ENCODE measurements at regions not wholly inside any gene's neighbourhood (a gene's known extent, or its start where the extent isn't known, plus 50 kb on each side); places are given as distances from the start of the nearest gene placed in this dataset.

DNA sequence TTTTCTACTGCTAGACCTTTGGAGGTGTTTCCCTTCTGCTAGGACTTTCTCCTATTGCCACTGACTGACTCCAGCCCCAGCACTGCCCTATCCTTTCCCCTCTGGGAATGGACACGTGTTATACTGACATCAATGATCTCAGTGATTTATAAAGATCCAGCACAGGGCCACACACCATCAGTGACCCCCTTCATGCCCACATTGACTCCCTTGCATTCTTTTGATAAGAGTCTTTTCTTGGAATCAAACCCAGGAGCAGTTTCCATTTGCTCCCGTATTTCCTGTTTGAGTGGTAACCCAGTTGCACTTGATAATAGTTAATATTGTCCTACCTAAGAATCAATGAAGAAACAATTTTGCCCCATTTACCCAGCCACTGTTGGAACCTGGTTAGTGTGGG, 501.0 kb upstream of the USP24 start:
- DNase-seq (ENCODE audit: low spot score) = no peak
- in situ Hi-C loops (cut with HindIII; ENCODE audit: low sequenced_read_pairs) = no loop called here

DNA sequence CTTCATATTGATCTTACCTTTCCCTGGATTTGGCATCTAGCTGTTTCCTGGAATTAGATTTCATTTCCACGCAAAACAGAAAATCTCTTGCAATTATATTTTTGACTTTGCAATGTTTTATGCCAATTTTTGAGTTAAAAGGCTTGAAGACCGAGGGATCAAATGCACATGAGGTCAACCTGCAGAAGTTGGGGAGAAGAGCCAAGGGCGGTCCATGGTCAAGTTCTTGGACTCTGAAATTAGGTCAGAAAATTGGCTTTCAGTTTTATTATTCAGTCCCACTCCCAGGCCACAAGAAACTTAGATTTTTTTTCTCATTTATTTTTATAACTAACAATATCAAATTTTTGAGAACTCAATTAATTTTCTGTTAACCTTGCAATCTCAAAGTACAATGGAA, 499.1 kb upstream of the USP24 start:
- no peak for DNase-seq (ENCODE audit: low spot score)
- in situ Hi-C loops (cut with HindIII; ENCODE audit: low sequenced_read_pairs) = no loop called here

DNA sequence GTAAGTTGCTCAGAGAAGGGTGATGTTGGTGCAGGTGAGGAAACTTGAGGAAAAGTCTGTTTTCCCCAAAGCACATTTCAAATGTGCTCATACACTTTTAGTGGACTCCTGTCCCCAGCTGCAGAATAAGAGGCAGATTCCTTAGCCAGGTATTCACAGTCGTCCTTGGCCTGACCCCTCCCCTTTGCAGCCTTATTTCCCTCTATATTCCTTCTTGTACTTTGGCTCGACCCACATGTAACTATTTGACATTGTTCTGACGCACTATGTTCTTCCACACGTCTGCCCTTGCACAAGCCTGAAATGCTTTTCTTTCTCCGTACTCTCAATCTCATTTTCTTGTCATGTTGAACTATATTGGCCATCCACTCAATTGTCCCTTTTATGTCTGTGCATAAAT, 498.4 kb upstream of the USP24 start:
- in situ Hi-C loops (cut with HindIII; ENCODE audit: low sequenced_read_pairs) = no loop called here
- DNase-seq (ENCODE audit: low spot score) = no peak

DNA sequence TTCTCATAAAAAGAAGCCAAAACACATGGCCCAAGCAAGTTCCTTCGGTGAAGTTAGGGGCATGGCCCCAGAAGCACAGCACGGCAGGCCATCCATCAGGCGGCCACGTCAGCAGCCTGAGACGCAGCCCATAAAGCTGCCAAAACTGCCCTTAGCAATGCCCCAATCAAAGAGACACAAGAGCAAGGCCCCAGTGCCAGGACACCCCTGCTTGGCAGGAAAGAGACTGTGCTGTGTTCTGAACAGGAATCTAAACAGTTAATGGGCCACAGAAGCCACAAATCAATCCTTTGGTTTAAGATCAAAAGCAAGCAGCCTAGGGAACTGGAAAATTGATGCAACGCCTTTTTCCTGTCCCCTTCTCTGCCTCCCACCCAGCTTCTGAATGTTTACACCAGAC, 497.0 kb upstream of the USP24 start:
- DNase-seq (ENCODE audit: low spot score) = no peak
- in situ Hi-C loops (cut with HindIII; ENCODE audit: low sequenced_read_pairs) = no loop called here

DNA sequence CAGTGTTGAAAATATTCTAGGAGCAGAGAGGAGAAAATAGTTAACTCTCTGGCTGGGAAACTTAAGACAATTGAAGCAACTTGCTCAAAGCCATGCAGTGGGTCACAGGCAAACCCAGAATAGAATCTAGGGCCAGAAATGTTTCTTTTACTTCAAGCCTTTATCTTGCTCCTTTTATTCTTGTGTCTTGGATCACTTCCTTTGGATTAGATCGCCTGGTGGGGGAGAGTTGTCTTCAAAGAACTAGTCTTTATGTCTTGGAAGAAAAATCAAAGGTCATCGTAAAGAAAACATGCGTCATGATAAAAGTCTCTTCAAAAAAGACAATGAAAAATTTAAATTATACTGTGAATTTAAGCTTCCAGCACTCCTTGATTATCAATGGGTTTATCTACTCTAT, 493.6 kb upstream of the USP24 start:
- in situ Hi-C loops (cut with HindIII; ENCODE audit: low sequenced_read_pairs) = no loop called here
- DNase-seq (ENCODE audit: low spot score) = no peak

DNA sequence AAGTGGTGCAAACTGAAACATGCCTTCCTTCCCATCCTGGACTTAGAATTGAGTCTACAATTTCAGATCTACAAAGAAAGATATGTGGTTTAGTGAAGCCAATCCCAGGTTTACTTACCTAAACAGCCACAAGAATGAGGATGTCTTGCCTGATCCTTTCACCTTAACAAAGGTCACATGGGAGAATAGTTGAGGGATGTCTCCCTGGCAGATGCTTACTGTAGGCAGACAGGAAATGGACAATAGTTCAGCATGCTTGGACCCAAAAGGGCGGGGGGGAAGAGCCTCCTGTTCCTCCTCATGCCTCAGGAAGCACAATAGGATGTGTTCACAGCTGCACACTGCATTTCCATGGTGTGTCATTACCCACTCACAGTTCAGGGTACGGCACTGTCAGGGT, 492.7 kb upstream of the USP24 start:
- in situ Hi-C loops (cut with HindIII; ENCODE audit: low sequenced_read_pairs) = no loop called here

DNA sequence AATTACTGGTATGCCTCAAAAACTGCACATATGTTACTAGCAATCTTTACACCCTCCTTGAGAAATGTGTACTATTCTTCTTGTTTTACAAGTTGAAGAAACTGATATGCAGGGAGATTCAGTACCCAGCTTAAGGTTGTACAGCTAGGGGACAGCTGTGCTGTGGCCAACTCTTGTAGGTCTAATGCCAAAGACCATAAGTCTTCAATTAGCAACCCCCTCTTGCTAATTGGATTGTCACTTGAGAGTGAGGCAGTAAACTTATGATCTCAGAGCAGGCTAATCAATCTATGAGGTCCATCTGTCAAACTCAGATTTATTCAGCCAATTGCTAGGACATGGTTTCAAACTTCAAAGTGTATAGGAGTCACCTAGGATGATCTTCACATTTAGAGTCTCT, 492.0 kb upstream of the USP24 start:
- DNase-seq (ENCODE audit: low spot score) = no peak
- in situ Hi-C loops (cut with HindIII; ENCODE audit: low sequenced_read_pairs) = no loop called here

More for the DNA sequence above, 492.7 kb upstream of the USP24 start:
- DNase-seq (ENCODE audit: low spot score) = no peak

DNA sequence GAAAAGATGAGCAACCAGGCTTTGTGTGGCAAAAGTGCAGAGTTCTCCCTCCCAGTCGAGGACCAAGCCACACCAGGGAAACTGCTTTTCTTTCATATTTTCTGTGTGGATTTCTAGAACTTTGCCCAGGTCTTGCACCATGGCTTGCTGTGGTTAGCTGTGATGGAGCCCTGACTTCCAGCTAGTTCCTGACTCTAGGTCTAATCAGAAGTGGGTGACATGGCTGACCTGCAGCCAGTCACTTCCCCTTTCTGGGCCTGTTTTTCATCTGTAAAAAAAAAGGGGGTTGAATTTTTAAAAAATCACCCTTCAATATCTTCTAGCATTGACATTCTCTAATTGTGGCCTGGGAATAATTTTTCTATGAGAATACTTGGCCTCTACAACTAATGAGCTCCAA, 491.2 kb upstream of the USP24 start:
- no peak for DNase-seq (ENCODE audit: low spot score)
- in situ Hi-C loops (cut with HindIII; ENCODE audit: low sequenced_read_pairs) = no loop called here

DNA sequence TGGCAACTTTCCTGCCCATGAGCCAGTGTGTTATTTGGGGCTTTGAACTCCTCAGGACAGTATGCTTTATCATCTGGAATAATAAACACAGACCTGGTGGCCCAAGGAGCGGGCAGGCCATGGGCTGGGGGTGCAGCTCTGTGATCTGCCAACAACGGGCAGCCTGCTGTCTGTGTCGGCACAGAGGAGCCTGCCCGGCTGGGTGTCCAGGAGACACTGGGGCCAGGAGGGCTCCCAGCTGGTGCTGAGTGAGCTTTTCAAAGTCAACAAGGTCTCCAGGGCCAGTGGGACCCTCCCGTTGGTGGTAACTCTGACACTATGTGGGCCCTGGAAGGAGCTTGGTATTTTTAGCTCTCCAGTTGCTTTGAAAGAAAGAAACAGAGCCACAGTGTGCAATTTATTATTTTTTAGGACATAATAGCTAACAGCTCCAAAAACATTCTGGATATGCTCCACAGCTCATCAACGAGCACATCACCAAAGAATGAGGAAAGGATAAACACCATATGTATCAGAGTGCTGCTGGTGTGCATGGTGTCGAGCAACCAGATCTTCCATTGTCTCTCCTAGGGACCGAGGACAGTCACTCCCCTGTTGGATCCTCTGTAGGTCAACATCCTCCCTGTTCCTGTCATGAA, 488.7 kb upstream of the USP24 start:
- DNase-seq (ENCODE audit: low spot score) = no peak
- in situ Hi-C loops (cut with HindIII; ENCODE audit: low sequenced_read_pairs) = no loop called here

DNA sequence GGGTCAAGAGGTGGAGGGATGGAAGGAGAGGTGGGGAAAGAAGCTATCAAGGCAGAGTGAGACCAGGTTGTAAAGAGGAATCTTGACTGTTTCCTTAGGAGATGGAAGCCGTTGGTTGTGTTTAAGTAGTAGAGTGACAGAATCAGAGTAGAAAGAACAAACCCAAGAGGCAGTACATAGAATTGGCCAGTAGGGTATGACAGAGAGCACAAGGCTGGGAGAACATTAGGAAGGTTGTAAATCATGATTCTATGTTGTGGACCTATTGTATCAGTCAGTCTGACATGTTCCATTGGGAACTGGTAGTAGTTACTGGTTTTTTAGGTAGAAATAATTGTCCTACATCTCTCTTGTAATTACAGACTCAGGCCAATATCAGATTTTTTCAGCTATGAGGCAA, 486.9 kb upstream of the USP24 start:
- DNase-seq (ENCODE audit: low spot score) = no peak
- in situ Hi-C loops (cut with HindIII; ENCODE audit: low sequenced_read_pairs) = no loop called here

DNA sequence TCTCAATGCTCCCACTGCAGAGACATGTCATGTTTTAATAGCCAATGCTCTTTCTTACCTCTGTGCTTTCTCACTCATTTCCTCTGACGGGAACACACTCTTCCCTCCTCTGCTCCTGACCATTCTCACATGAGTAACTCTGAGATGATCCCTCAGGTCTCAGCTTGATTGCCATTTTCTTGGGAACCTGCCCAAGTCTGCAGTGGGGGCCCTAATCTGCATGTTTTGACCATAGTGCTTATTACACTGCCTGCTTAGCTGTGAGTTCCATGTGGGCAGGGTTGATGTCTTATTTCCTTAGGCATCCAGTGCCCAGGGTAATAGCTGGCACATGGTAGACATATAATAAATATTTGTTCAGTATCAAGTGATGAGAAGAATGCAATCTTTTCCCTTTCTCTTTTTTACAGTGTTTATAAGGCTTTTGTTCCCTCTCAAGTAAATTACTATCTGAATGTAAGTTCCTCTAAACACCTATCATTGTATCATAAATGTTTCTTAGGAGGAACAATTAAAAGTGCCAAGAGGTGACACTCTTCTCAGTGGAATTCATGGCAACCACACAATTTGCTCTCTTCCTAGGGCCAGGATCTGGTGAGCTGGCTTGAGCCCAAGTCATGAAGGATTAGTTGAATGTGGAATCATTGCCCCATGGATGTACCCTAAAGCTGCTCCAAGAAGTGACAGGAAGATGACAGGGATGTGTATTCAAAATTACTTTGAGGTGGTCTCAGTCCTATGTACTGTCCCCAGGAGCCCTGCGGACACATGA, 485.4 kb upstream of the USP24 start:
- peak; percentile 14 for DNase-seq (ENCODE audit: low spot score)
- in situ Hi-C loops (cut with HindIII; ENCODE audit: low sequenced_read_pairs) = no loop called here

DNA sequence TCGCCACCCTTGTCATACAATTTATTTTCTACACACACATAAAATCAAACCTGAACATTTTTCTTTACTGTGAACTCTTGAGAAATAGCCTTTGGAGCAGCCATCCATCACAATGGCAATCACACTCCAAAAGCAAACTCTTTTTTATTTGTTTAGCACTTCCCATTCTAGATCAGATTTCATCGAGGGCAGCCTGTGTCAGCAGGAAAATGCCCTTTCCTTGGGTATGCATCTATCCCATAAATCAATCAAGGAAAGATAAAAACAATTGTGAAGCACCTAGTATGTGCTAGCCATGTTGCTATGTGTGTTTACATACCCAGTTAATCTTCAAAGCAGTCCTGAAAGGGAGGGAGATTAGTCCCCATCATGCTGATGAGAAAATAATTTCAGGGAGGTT, 484.1 kb upstream of the USP24 start:
- no peak for DNase-seq (ENCODE audit: low spot score)
- in situ Hi-C loops (cut with HindIII; ENCODE audit: low sequenced_read_pairs) = no loop called here

DNA sequence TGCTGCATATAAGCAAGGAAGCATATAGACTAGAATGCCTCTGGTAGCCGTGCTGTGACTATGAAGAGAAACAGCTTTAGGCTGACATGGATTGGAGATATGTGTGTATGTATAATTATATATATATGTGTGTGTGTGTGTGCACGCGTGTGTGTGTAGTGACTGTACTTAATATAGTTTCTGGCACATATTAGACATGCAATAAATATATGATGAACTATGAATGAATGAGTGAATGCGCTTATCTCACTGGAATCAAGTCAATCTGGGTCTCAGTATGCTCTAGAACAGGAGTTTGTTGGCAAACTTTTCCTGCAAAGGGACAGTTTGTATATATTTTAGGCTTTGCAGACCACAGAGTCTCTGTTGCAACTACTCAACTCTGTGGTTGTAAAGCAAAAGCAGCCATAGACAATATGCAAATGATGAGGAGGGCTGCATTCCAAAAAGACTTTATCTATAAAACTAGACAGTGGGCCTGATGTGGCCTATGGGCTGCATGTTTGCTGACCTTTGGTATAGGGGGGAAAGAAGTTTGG, 482.9 kb upstream of the USP24 start:
- DNase-seq (ENCODE audit: low spot score) = no peak
- in situ Hi-C loops (cut with HindIII; ENCODE audit: low sequenced_read_pairs) = no loop called here

DNA sequence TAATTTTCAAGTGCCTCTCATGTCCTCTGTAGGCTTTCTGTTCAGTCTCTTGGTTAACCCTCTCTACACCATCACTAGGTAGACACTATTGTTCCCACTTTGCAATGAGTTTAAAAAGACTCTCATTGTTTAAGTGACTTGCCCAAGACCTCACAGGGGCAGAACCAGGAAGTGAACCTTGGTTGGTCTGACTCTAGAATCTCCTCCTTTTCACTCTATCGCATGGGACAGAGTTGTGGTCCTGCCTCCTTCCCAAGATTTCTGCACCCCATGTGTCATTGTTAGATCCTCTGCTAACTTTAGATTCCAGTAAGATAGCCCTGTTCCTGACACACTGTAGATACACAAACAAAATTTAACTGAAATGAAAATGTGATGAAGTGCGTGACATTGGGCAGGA, 481.7 kb upstream of the USP24 start:
- DNase-seq (ENCODE audit: low spot score) = no peak
- in situ Hi-C loops (cut with HindIII; ENCODE audit: low sequenced_read_pairs) = no loop called here

DNA sequence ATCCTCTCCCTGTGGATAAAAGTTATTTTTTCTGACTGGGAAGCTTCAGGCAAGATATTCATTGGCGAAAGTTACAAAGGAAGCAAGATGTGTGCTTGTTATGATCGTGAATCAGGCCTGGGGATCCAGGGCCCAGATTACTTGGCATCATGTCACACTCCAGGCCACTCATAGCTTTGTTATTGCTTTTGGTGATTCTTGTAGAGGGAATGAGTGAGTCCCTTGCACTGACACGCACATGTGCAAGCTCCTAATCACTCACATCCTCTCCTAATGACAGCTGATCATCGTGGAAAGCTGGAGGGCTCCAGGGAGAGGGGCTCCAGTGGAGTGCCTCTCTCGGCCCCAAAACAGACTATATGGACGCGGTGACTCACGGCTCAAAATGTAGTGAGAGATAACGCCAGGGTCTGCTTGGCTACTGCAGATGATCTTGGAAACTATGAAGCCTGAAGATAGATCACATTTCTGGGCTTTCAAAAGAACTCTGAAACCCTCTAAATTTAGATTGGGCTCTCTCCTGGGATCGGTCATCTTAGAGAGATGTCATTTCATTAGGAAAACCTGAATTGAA, 481.1 kb upstream of the USP24 start:
- in situ Hi-C loops (cut with HindIII; ENCODE audit: low sequenced_read_pairs) = no loop called here
- no peak for DNase-seq (ENCODE audit: low spot score)

DNA sequence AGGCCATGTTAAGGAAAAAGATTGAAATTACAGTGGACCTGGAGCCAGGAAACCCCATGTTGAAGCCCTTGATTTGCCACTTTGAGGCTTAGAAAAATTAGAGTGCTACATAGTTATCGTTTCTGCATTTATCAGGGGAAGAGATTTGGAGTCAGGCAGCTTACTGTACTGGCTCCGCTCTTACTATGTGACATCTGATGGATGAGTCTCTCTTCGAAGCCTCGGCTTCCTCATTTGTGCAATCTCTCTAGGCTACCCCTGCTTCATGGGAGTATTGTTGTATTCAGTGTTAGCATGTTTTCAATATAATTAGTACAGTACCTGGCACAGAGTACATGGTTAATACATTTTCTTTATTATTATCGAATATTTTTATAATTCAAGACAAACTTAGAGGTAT, 480.4 kb upstream of the USP24 start:
- in situ Hi-C loops (cut with HindIII; ENCODE audit: low sequenced_read_pairs) = no loop called here
- no peak for DNase-seq (ENCODE audit: low spot score)

DNA sequence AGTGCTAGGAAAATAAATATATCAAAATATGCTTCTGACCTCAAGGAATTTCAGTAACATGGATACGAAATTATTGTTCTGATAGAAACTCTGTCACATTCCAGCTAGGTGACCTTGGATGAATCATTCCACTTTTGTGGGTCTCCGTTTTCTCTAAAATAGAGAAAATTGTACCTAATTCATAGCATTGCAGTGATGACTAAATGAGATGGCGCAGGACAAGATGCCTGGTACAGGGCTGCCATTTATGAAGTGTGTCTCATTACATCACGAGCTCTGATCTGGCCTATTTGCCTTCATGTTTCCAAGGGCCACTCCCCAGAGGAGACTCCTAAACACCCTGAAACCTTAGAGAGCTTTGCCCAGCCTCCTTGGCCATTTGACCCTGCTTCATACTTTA, 480.0 kb upstream of the USP24 start:
- in situ Hi-C loops (cut with HindIII; ENCODE audit: low sequenced_read_pairs) = no loop called here
- DNase-seq (ENCODE audit: low spot score) = no peak

DNA sequence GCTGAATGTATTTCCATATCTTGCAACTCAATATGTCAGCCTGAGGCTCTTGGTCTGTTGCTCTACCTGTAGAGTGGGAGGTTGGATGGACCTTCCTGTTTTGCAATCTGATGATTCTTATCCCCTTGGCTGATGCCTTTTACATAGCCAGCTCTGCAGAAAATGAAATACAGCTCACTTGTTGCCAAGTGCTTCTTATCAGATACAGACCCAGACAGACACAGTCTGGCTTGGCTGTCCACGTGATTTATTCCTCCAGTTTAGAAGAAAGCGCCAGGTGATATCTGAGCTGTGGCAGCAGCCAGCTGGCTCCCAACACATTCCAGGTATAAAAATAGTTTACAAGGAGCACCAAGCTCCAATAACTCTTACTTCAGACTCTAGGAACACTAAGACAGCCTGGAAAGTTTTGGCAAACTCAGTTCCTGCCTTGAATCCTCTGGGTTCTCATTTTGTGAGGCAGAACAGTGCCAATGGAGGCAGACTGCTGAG, 479.2 kb upstream of the USP24 start:
- DNase-seq (ENCODE audit: low spot score) = peak; percentile 88
- in situ Hi-C loops (cut with HindIII; ENCODE audit: low sequenced_read_pairs) = no loop called here

DNA sequence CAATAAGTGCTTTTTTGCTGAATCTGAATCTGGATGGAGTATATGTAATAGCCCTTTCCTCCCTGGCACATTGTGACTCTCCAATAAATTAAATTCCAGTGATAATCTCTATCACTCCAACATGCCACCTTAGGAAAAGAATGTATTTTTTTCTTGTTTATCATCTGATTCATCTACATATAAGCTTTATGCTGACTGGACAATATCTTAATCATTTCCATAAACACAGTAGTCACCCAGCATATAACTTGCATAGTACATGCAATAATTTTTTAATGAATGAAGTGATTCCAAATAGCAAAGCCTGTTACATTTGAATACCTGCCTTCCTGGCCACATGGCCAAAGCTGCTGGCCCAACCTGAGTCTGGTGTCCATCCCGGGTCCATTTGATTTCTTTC, 477.6 kb upstream of the USP24 start:
- in situ Hi-C loops (cut with HindIII; ENCODE audit: low sequenced_read_pairs) = no loop called here
- DNase-seq (ENCODE audit: low spot score) = no peak

DNA sequence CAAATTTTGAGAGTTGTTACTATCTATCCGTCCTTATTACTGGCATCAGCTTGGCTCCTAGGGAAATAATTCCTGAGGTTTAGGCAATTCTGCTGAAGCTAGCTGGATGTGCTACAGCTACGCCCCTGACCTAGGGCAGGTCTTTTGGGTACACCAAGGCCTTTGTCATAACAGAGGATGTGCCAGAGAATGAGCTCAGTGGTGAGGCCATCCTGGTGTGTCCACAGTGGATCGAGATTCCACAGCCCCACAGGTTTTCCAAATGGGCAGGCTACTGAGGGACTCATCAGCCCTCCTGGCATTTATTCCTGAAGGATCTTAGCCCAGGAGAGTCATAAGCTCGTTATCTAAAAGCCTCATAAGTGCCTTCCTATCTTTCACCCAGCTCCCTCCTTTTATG, 475.2 kb upstream of the USP24 start:
- no peak for DNase-seq (ENCODE audit: low spot score)
- in situ Hi-C loops (cut with HindIII; ENCODE audit: low sequenced_read_pairs) = no loop called here

All from G401 (cell line).